ENCODE measurements at regions not wholly inside any gene's neighbourhood (a gene's known extent, or its start where the extent isn't known, plus 50 kb on each side); places are given as distances from the start of the nearest gene placed in this dataset.

- no peak for TF ChIP-seq CTCF (IDR thresholded peaks at IDR 0.05)
- no peaks in the 10 kb centered on the region for H3K9me3 Mint-ChIP-seq
- H3K27ac Mint-ChIP-seq: no peak overlapping the region
- no peak for DNase-seq
- H3K4me3 Mint-ChIP-seq: no peak overlapping the region
- H3K4me1 Mint-ChIP-seq: peaks cover 55% of the 10 kb centered on the region
- no peaks in the 10 kb centered on the region for H3K36me3 Mint-ChIP-seq (ENCODE audit: low read depth)
- no peaks in the 10 kb centered on the region for H3K27me3 Mint-ChIP-seq (ENCODE audit: low read depth, poor library complexity)
Measured at GRCh38 chr16:51941412-51941811, 605.5 kb downstream of the TOX3 start.

- peak overlapping the region; percentile 48 for H3K4me3 Mint-ChIP-seq
- no peak for TF ChIP-seq CTCF (IDR thresholded peaks at IDR 0.05)
- H3K27me3 Mint-ChIP-seq (ENCODE audit: low read depth, poor library complexity): no peaks in the 10 kb centered on the region
- DNase-seq: no peak
- H3K27ac Mint-ChIP-seq: peak overlapping the region; percentile 28
- no peaks in the 10 kb centered on the region for H3K9me3 Mint-ChIP-seq
- no peaks in the 10 kb centered on the region for H3K36me3 Mint-ChIP-seq (ENCODE audit: low read depth)
- peaks cover 52% of the 10 kb centered on the region for H3K4me1 Mint-ChIP-seq
Measured at GRCh38 chr16:51940183-51940582, 606.8 kb downstream of the TOX3 start.

- no peak for TF ChIP-seq CTCF (IDR thresholded peaks at IDR 0.05)
- Mint-ChIP-seq H3K27me3 (ENCODE audit: low read depth, poor library complexity) (no peaks in the 10 kb centered on the region), H3K4me3 (peak overlapping the region; percentile 48), H3K27ac (peak overlapping the region; percentile 28), H3K36me3 (ENCODE audit: low read depth) (no peaks in the 10 kb centered on the region), H3K9me3 (no peaks in the 10 kb centered on the region), H3K4me1 (peaks cover 46% of the 10 kb centered on the region)
- DNase-seq: peak; percentile 39
Measured at GRCh38 chr16:51939378-51939871, 607.5 kb downstream of the TOX3 start.

- H3K36me3 Mint-ChIP-seq (ENCODE audit: low read depth): no peaks in the 10 kb centered on the region
- H3K4me3 Mint-ChIP-seq: peak overlapping the region; percentile 47
- peaks cover 48% of the 10 kb centered on the region for H3K4me1 Mint-ChIP-seq
- no peak overlapping the region for H3K27ac Mint-ChIP-seq
- no peak for DNase-seq
- TF ChIP-seq CTCF (IDR thresholded peaks at IDR 0.05): no peak
- H3K27me3 Mint-ChIP-seq (ENCODE audit: low read depth, poor library complexity): no peaks in the 10 kb centered on the region
- H3K9me3 Mint-ChIP-seq: peaks cover 3% of the 10 kb centered on the region
Measured at GRCh38 chr16:51938861-51939260, 608.1 kb downstream of the TOX3 start.

GRCh38 chr16:51937771-51938170 lies 609.2 kb downstream of the TOX3 start:
- Mint-ChIP-seq H3K4me1 (peaks cover 45% of the 10 kb centered on the region), H3K27me3 (ENCODE audit: low read depth, poor library complexity) (no peaks in the 10 kb centered on the region), H3K9me3 (peaks cover 3% of the 10 kb centered on the region), H3K36me3 (ENCODE audit: low read depth) (no peaks in the 10 kb centered on the region), H3K27ac (no peak overlapping the region), H3K4me3 (no peak overlapping the region)
- no peak for DNase-seq
- TF ChIP-seq CTCF (IDR thresholded peaks at IDR 0.05): no peak

GRCh38 chr16:51936846-51937245 lies 610.1 kb downstream of the TOX3 start:
- Mint-ChIP-seq H3K27me3 (ENCODE audit: low read depth, poor library complexity) (no peaks in the 10 kb centered on the region), H3K27ac (no peak overlapping the region), H3K9me3 (peaks cover 3% of the 10 kb centered on the region), H3K4me1 (peaks cover 49% of the 10 kb centered on the region), H3K4me3 (no peak overlapping the region), H3K36me3 (ENCODE audit: low read depth) (no peaks in the 10 kb centered on the region)
- no peak for TF ChIP-seq CTCF (IDR thresholded peaks at IDR 0.05)
- DNase-seq: no peak
